ENCODE measurements at regions not wholly inside any gene's neighbourhood (a gene's known extent, or its start where the extent isn't known, plus 50 kb on each side); places are given as distances from the start of the nearest gene placed in this dataset.
A peak's percentile ranks its signal among the peaks of the same experiment; 100 is the strongest.

- DNase-seq, result no peak
Measured at GRCh38 chr4:162650166-162650565, 486.4 kb upstream of the FSTL5 start.

GRCh38 chr4:162645381-162645780, 481.6 kb upstream of the FSTL5 start:
- DNase-seq, result no peak

DNA sequence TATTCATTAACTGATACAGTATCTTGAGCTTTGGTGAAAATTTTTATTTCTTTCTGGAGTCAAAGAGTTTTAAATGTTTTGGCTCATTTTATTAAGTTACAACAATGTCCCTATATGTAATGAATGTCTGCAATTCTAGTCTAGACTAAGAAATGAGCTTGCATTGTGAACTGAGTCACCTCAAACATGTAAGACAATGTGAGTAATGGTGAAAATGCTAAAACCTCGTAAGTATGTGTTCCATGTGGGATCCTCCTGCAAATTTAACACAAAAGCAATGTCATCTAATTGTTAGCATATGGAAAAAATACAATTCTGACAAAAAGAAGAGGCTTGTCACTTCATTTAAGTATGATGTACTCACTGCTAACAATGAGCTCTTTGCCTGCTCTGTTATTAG, 480.5 kb upstream of the FSTL5 start:
- DNase-seq, result no peak

GRCh38 chr4:162640152-162640551, 476.4 kb upstream of the FSTL5 start:
- no peak for DNase-seq

- no peak for DNase-seq
Measured at GRCh38 chr4:162634390-162634789, 470.6 kb upstream of the FSTL5 start.

- no peak for DNase-seq
Measured at GRCh38 chr4:162622664-162623063, 458.9 kb upstream of the FSTL5 start.

- DNase-seq, result no peak
Measured at GRCh38 chr4:162610116-162610515, 446.3 kb upstream of the FSTL5 start.

DNA sequence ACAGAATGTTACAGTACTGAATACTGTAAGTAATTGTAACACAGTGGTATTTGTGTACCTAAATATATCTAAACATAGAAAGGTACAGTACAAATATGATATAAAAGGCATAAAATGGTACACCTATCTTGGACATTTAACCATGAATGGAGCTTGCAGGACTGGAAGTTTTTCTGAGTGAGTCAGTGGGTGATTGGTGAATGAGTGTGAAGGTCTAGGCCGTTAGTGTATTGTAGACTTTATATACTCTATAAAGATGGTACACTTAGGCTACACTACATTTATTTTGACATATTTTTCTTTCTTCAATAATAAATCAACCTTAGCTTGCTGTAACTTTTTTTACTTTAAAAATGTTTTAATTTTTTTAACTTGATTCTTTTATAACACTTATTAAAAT, 422.5 kb upstream of the FSTL5 start:
- DNase-seq, result no peak

DNA sequence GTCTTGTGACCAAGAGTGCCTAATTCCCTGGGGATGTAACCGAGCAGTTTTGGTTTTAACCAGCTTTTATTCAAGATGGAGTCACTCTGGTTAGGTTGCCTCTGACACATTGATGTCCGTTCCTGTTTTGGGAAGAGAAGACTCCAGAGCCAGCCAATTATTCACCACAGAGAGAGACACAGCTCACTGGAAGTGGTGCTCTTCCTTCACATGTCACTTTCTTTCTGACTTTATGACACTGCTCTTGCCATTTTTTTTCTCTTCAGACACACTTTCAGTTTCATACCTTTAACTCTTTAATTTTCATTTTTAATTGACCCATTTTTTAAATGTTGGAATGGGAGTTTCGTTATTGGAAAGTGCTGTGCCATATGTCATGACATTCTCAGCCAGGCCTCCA, 418.4 kb upstream of the FSTL5 start:
- no peak for DNase-seq

DNA sequence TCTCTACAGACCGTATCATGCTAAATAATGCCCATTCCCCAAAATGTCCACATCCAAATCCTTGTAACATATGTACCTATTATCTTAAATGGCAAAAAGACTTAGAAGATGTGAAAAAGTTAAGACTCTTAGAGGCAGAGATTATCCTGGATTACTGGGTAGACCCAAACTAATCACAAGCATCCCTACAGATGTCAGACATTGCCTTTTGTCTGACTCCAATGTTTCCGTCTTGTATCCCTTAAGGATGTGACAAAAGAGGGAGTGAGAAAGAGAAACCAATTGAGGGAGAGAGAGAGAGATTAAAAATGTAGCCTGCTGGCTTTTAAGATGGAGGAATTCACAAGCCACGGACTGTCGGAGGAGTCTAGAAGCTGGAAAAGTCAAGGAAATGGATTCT, 401.9 kb upstream of the FSTL5 start:
- DNase-seq, result no peak

GRCh38 chr4:162560073-162560472, 396.3 kb upstream of the FSTL5 start:
- no peak for DNase-seq

DNA sequence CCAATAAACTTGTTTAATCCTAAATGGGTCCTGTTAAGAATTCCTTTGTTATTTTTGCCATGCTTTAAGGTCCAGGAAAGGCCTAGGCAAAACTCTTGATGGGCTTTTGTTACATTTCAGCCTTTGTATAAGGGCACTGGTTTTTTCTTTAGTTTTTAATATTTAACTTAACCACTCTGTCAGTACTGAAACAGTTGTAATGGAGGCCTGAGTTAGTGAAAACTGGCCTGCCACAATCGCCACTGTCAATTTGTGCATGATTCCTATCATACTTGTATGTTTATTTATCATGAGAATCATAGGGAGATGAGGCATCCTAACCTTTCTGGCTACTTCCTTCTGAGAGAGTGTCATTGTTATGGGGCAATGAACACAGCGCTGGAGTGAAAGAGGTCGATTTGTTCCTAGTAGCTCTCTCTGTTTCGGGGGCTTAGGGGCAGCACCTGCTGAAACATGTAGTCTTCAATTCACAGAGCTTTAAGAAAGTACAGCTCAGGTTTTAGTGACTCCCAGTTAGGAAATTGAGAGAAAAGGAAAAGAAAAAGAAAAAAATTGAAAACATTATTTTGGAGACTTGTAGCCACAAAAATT, 393.8 kb upstream of the FSTL5 start:
- DNase-seq, result no peak

DNA sequence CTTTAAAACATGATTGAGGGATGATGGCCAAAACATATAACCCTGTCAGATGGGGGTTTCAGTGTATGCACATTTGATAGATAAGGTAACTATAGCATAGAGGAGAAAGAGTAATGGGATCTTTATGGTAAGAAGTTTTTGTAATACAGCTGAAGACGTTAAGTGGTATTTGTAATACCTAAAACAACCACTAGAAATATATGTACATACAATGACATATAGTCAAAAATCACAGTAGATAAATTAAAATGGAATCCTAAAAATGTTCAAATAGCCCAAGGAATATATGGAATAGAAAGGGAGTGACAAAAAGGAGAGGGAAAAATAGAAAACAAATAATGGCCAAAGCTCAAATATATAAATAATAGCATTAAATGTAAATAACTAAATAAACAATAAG, 371.3 kb upstream of the FSTL5 start:
- DNase-seq, result no peak

DNA sequence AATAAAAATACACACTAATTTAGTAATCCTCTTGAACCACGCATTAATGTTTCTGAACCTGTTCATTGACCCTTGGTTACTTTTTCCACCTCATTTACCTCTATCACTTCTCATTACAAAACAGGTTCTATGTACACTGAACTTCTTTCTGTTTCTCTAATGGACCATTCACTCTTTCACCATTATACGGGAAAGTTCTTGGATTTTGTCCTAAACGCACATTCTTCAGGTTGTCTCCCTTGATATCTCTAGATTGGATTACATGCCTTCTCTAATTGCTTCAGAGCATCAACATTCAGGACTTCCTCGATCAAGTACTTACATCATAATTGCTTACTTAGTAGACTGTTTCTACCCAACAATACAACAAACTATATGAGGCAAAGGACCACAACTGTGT, 359.4 kb upstream of the FSTL5 start:
- DNase-seq, result no peak

- DNase-seq, result no peak
Measured at GRCh38 chr4:162522724-162523123, 358.9 kb upstream of the FSTL5 start.

GRCh38 chr4:162510937-162511336, 347.1 kb upstream of the FSTL5 start:
- DNase-seq, result no peak

GRCh38 chr4:162510115-162510514, 346.3 kb upstream of the FSTL5 start:
- DNase-seq, result no peak

GRCh38 chr4:162509333-162509732, 345.5 kb upstream of the FSTL5 start:
- no peak for DNase-seq

GRCh38 chr4:162506253-162506652, 342.5 kb upstream of the FSTL5 start:
- DNase-seq, result peak in 1 of 58 donors; percentile 0

DNA sequence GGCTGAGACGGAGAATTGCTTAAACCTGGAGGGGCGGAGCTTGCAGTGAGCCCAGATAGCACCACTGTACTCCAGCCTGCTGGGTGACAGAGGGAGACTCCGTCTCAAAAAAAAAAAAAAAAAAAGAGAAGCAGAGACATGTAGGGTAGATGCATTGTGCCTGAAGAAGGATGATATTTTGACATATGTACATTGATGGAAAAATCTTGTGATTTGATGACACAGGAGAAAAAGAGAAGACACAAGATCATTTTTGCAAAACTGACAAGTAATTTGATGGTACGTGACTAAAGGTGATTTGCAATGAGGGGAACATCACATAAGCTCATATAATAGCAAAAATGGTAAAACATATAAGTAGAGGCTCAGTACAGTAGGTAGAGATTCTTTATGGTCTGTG, 340.1 kb upstream of the FSTL5 start:
- DNase-seq, result no peak

- DNase-seq, result no peak
Measured at GRCh38 chr4:162502109-162502508, 338.3 kb upstream of the FSTL5 start.

GRCh38 chr4:162499478-162499877, 335.7 kb upstream of the FSTL5 start:
- DNase-seq, result no peak

DNA sequence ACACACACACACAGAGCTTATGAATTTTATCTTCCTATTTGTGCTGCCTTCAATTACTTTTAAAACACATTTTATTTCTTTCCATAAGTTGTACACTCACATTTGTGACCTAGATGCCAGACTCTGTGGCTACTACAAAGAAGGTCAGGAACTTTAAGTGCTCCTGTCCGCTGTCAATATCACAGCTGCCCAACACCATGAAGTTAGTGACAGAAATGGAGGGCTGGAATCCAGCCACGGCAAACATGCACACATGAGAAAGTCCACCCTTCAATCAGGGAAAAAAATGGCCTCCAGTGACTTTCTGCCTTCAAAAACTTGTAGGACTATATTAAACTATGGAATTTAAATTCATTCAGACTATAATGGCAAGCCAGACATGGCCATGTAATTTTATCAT, 334.4 kb upstream of the FSTL5 start:
- DNase-seq, result no peak

DNA sequence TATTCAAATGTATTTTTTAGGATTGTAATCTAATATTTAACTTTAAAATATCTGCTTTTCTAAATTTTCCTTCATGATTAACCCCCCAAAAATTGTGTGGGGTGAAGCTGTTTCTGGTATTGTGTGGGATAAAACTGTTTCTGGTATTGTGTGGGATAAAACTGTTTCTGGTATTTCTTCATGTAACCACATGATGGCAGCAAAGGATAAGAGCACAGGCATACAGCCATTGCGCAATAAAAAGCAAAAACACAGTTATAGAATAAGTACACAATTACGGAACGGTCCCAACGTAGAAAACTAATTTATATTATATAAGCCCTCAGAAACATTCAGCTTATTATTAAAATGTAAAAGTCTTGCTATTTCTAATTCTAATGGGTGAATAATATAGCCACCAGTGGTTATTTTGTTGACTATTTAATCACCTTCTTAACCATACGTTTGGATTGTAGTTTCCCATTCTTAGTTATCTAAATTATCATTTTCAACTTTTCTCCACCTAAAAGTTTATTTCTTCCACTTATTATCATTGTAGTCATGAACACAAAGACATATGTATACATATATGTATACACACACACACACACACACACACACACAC, 333.9 kb upstream of the FSTL5 start:
- DNase-seq, result peak in 2 of 58 donors; percentile 21 to 44
